T-helper 9 cell (primary cell): ENCODE measurements at regions not wholly inside any gene's neighbourhood (a gene's known extent, or its start where the extent isn't known, plus 50 kb on each side); places are given as distances from the start of the nearest gene placed in this dataset.
"Not testable (repeated sequence)": the region's sequence is repeated elsewhere in the genome, so short reads cannot be mapped to it uniquely, and the experiment has no call there.

ENCODE experiments used
- DNase-seq: peaks from one replicate; pipeline ENCODE4 v3.0.0-alpha.2; 2020

- not testable (repeated sequence) for DNase-seq
Observed at GRCh38 chr6:43997990-43998585, 129.2 kb downstream of the MRPL14 start.

DNA sequence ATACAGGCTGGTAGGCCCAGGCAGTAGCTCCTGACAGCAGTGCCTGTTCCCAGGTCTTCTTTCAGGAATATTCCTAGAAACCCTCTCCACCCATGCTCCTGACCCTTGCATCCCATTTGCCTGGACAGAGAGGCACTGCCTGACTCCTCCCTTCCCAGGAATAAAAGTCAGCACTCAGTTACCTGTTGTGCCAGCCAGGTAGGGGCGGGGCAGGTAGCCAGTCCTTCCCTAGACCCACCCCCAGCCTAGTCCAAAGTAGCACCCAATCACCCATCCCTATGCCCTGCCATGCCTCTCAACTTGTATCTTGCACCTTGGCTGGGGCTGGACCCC lies 129.9 kb downstream of the MRPL14 start:
- no peak for DNase-seq

DNA sequence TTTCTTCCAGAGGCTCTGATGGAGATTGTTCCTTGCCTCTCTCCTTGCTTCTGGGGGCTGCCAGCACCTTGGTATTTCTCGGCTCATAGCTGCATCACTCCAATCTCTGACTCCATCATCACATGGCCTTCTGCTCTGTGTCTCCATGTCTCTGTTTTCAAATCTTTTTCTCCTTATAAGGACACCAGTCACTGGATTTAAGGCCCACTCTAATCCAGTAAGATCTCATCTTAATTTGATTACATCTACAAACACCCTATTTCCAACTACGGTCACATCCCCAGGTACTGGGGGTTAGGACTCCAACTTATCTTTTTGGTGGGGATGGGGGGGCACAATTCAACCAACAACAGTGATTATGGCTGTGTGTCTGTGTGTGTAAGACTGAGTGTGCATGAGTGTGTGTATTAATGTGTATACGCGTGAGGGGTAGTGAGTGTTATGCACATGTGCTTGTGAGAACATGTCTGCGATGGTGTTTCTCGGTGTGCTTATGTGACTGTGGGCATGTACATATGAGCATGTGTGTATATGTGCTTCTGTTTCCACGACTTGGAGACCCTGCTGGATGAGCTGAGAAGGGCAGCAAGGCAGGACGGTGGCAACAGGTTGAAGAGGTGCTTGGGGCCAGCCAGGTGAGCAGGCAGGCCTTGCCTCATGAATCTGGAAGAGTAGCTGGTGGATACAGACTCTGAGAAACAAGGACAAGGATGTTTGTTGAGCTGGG lies 130.5 kb downstream of the MRPL14 start:
- no peak for DNase-seq

GRCh38 chr6:43995137-43995536 lies 132.1 kb downstream of the MRPL14 start:
- no peak for DNase-seq

- DNase-seq = no peak
Observed at GRCh38 chr6:43993881-43994523, 133.2 kb downstream of the MRPL14 start.

- DNase-seq = no peak
Observed at GRCh38 chr6:43992783-43993644, 134.2 kb downstream of the MRPL14 start.

DNA sequence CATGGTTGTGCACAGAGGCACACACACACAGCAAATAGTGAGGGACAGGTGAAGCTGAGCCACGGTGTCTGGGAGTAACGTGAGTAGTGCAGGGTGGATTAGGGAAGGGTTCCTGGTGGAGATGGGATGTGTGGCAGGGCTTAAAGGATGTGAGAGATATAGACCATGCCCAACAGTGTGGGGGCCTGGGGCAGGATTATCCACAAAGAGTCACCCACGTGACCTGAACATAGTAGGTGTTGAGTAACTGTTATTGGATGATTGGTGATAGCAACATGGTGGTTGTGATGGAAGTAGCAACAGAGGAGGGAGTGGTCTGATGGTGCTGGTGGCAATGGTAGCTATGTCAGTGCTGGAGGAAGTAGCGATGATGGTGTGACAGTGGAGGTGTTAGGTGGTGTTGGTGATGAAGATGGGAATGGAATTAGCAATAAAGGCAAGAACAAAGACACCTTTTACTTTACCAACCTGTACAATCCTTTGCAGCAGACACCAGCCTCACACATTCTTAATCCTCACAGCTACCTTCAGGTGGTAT lies 135.1 kb downstream of the MRPL14 start:
- no peak for DNase-seq

DNA sequence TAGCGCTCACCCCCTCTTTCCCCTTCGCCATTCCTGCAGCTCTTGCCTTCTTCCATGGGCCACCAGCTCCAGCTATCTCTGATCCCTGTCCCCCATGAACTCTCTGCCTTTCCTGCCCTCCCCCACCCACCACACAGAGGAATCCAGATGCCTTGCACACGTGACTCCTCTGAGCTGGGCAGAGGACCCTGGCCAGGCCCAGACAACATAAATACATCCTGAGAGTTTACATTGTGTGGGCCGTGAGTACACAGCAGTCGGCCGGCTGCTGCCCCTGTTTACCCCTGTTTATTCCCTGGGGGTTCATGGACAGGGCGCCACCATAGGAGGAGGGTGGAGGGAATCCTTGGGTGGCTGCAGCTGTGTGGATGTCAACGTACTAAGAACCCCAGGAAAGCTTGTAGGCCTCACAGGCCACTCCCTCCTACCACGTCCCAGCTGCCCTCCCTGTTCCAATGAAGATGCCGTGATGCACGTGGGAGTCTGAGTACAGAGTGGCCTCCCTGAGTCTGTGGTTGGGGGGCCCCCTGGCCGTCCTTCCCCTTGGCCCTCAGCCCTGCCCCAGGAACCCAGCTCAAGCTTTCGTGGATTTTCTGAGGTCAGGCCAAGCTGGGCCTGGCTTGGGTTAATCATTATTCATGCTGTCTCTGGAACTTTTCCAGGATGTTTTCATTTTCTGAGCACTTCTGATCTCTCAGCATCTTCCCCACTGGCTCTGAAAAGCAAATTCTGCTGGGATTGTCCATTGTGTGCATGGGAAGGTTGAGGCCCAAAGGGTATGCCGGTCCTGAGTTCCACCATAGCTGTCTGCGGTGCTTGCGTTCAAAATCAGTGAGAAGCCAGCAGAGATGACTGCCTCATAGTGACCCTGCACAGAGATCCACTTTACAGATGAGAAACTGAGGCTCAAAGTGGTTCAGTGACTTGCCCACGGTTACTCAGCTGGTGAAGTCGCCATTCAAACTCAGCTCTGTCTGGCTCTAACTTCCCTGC lies 136.3 kb downstream of the MRPL14 start:
- DNase-seq = no peak

- no peak for DNase-seq
Observed at GRCh38 chr6:43990275-43990626, 137.0 kb downstream of the MRPL14 start.

DNA sequence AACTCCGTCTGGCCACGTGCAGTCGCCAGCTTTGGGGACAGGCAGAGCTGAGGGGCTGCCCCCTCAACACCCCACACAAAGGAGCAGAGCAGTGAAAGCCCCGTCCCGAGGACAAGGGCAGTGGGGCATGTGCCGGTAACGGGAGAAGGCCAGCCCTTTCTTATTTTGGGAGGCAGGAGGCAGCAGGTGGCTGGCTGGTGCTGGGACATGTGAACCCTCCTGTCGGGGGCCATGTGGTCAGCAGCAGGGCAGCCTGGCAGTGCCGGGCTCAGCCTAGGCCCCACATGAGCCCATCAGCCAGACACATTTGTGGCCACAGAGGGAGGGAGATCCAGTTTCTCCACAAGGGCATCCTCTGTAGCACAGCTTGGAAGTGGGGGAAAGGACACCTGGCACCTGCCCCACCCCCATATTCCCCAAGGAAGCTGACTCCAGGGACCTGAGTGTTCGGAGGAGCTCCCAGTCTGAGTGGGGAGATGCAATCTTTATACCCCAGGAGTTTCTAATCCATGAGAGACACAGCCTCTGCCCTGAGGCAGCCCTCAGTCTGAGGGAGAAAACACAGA lies 137.6 kb downstream of the MRPL14 start:
- DNase-seq = no peak

DNA sequence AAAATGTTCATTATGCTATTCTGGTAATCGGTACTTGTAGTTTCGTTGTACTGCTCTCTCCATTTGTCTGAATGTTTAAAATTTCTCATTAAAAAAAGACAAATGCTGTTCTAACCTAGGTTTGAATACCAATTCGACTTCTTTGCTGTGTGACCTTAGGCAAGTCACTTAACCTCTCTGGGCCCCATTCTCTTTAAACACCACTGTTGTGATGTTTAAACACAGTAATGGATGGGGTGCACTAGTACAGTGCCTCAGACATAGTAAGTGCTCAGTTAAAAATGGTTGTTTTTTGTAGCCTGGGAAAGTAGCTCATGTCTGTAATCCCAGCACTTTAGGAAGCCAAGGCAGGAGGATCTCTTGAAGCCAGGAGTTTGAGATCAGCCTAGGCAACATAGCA lies 138.5 kb downstream of the MRPL14 start:
- no peak for DNase-seq

- no peak for DNase-seq
Observed at GRCh38 chr6:43987838-43988439, 139.3 kb downstream of the MRPL14 start.

DNA sequence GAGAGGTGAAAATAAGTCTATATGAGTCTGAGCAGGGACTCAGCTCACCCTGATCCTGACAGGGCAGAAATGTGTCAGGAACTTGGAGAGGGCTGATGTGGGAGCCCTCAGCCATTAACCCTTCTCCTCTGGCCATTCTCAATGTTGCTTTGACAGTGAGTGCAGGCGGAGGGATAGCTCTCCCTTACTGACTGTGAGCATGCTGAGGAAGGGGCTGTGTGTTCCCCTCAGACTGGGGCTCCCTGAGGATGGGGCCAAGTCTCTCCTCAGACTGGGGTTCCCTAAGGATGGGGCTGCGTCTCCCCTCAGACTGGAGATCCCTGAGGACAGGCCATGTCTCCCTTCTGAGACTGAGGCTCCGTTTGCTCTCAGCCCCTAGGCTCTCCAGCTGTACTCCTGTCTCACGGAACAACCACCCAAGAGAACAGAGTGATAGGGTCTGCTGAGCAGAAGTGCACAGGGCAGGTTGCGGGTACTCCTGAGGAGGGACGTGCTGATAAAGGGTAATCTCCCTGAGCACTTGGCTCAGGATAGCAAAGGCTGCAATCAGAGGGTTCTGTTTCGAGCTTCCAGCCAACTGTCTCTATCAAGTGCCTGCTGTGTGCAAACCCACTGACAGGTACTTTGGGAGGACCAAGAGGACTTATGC lies 141.0 kb downstream of the MRPL14 start:
- no peak for DNase-seq

GRCh38 chr6:43985329-43985728 lies 141.9 kb downstream of the MRPL14 start:
- DNase-seq = no peak

GRCh38 chr6:43984442-43985321 lies 142.6 kb downstream of the MRPL14 start:
- no peak for DNase-seq

GRCh38 chr6:43983632-43984031 lies 143.6 kb downstream of the MRPL14 start:
- DNase-seq = no peak

DNA sequence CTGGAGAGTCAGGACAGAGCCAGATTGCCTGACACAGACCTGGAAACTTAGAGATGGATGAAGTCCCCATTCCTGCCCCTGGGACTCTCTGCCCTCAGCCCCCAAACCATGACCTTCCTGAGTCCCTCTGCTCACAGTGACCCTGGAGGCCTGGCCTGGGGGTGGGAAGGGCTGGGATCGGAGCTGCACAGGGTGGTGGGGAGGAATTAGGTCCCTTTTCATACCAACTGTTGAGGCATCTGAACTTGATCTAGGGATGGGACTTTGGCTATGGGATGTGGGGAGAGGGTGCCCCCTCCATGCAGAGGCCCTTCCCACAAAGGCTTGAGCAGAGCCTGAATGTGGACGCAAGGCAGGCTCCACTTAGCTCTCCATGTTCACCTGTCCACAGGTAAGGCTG lies 144.1 kb downstream of the MRPL14 start:
- DNase-seq = no peak

GRCh38 chr6:43982084-43982625 lies 145.1 kb downstream of the MRPL14 start:
- DNase-seq = no peak

GRCh38 chr6:43981363-43981990 lies 145.8 kb downstream of the MRPL14 start:
- no peak for DNase-seq
